ENCODE measurements at regions not wholly inside any gene's neighbourhood (a gene's known extent, or its start where the extent isn't known, plus 50 kb on each side); places are given as distances from the start of the nearest gene placed in this dataset.

- no peak for DNase-seq (ENCODE audit: low read depth in 1 of 2, low spot score in 2 of 2)
- H3K4me3 ChIP-seq: no peak overlapping the region
- no peaks in the 10 kb centered on the region for H3K4me1 ChIP-seq (replicated peaks)
- no peaks in the 10 kb centered on the region; the same call in 1 of the 2 replicates for H3K9me3 ChIP-seq (replicated peaks)
- H3K36me3 ChIP-seq: no peaks in the 10 kb centered on the region
- H3K27me3 ChIP-seq (replicated peaks): no peaks in the 10 kb centered on the region
- no peak overlapping the region for H3K27ac ChIP-seq
Measured at GRCh38 chr5:109917154-109917546, 227.4 kb downstream of the MAN2A1 start.

GRCh38 chr5:109917966-109918365 lies 228.2 kb downstream of the MAN2A1 start:
- H3K9me3 ChIP-seq (replicated peaks): no peaks in the 10 kb centered on the region; the same call in 1 of the 2 replicates
- DNase-seq (ENCODE audit: low read depth in 1 of 2, low spot score in 2 of 2): no peak
- H3K4me3 ChIP-seq: no peak overlapping the region
- H3K27me3 ChIP-seq (replicated peaks): no peaks in the 10 kb centered on the region
- H3K4me1 ChIP-seq (replicated peaks): no peaks in the 10 kb centered on the region
- no peak overlapping the region for H3K27ac ChIP-seq
- H3K36me3 ChIP-seq: no peaks in the 10 kb centered on the region

DNA sequence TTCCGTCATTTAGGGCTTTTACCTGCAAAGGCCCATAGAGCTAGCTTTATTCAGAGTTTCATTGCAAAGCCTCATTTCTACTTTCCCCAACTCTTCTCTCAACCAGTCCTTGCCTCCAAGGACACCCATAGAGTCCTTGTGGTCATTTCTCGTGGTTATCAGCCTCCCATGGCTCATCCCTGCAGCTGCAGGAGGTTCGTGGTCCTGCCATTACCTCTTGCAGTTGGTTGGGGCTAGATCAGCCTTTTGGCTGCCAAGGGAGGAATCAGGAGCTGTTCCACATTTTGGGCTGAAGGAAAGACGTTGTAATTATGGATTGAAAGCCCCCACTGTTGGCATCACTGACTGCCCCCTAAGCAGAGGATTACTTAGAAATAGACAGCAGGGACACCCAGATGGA lies 231.0 kb downstream of the MAN2A1 start:
- Histone ChIP-seq H3K36me3 (no peaks in the 10 kb centered on the region), H3K4me1 (replicated peaks) (no peaks in the 10 kb centered on the region), H3K4me3 (no peak overlapping the region), H3K27me3 (replicated peaks) (no peaks in the 10 kb centered on the region), H3K9me3 (replicated peaks) (no peaks in the 10 kb centered on the region; the same call in 1 of the 2 replicates), H3K27ac (no peak overlapping the region)
- no peak for DNase-seq (ENCODE audit: low read depth in 1 of 2, low spot score in 2 of 2)

DNA sequence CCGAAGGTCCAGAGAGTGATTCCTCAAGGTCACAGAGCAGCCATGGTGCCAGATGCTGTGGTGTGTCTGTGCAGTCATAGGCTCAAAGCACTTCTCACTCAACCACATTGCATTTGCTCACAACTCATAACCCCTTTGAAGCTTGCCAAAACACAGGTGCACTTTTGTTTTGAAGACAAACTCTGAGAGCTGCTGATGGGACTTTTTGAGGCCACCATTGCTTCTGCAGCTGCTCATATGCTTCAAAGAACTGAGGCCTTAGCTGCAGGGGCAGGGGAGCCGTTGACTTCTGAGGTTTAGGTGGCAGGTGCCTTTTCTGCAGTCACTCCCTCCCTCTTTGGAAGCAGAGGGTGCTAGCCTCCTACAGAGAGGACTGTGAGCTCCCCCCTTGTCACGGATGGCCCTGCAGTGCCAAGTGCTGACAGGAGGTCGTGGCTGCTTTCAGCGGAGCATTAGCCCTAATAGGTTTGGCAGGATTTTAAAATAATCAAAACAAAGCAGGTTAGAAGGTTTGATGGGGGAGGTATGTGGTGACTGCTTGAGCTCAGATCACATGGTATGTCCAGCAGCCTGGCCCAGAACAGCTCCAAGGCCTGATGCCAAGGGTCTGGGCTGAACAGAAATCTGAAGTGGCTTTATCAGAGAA lies 232.1 kb downstream of the MAN2A1 start:
- H3K36me3 ChIP-seq: no peaks in the 10 kb centered on the region
- no peaks in the 10 kb centered on the region for H3K4me1 ChIP-seq (replicated peaks)
- no peak overlapping the region for H3K27ac ChIP-seq
- H3K9me3 ChIP-seq (replicated peaks): no peaks in the 10 kb centered on the region; the same call in 1 of the 2 replicates
- no peaks in the 10 kb centered on the region for H3K27me3 ChIP-seq (replicated peaks)
- DNase-seq (ENCODE audit: low read depth in 1 of 2, low spot score in 2 of 2): no peak
- no peak overlapping the region for H3K4me3 ChIP-seq

DNA sequence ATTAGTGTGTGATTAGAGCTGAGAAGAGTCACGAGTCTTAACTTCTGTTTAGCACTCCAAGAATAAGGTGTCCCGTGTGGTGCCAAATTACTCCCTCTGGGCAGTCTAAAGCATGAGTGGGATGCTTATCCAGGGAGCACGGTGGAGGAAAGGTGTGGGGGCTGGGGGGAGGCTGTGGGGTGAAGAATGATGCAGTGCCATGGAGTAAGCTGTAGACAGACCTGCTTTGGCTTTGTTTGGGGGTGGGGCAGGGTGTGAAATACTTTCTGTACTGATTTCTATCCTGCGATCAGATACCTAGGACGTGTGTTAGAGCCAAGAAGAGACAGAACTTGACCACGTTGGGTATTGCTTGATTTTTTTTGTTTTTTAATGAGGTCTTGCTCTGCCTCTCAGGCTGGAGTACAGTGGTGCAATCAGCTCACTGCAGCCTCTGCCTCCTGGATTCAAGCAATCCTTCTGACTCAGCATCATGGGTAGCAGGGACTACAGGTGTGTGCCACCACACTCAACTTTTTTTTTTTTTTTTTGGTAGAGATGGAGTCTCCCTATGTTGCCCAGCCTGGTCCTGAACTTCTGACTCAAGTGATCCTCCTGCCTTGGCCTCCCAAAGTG lies 232.8 kb downstream of the MAN2A1 start:
- no peaks in the 10 kb centered on the region for H3K27me3 ChIP-seq (replicated peaks)
- no peaks in the 10 kb centered on the region for H3K4me1 ChIP-seq (replicated peaks)
- no peaks in the 10 kb centered on the region for H3K36me3 ChIP-seq
- no peak overlapping the region for H3K4me3 ChIP-seq
- DNase-seq (ENCODE audit: low read depth in 1 of 2, low spot score in 2 of 2): no peak
- H3K27ac ChIP-seq: no peak overlapping the region
- H3K9me3 ChIP-seq (replicated peaks): no peaks in the 10 kb centered on the region; the same call in 1 of the 2 replicates

GRCh38 chr5:109923205-109923604 lies 233.5 kb downstream of the MAN2A1 start:
- no peaks in the 10 kb centered on the region for H3K36me3 ChIP-seq
- H3K4me1 ChIP-seq (replicated peaks): no peaks in the 10 kb centered on the region
- H3K27me3 ChIP-seq (replicated peaks): no peaks in the 10 kb centered on the region
- no peak overlapping the region for H3K4me3 ChIP-seq
- no peak for DNase-seq (ENCODE audit: low read depth in 1 of 2, low spot score in 2 of 2)
- H3K9me3 ChIP-seq (replicated peaks): no peaks in the 10 kb centered on the region
- no peak overlapping the region for H3K27ac ChIP-seq

- no peaks in the 10 kb centered on the region for H3K36me3 ChIP-seq
- H3K27me3 ChIP-seq (replicated peaks): no peaks in the 10 kb centered on the region
- DNase-seq (ENCODE audit: low read depth in 1 of 2, low spot score in 2 of 2): no peak
- H3K9me3 ChIP-seq (replicated peaks): no peaks in the 10 kb centered on the region
- no peaks in the 10 kb centered on the region for H3K4me1 ChIP-seq (replicated peaks)
- H3K27ac ChIP-seq: no peak overlapping the region
- no peak overlapping the region for H3K4me3 ChIP-seq
Measured at GRCh38 chr5:109924237-109925107, 234.7 kb downstream of the MAN2A1 start.

GRCh38 chr5:109927639-109928038 lies 237.9 kb downstream of the MAN2A1 start:
- Histone ChIP-seq H3K4me3 (no peak overlapping the region), H3K4me1 (replicated peaks) (no peaks in the 10 kb centered on the region), H3K27me3 (replicated peaks) (no peaks in the 10 kb centered on the region), H3K27ac (no peak overlapping the region), H3K36me3 (no peaks in the 10 kb centered on the region), H3K9me3 (replicated peaks) (no peaks in the 10 kb centered on the region)
- DNase-seq (ENCODE audit: low read depth in 1 of 2, low spot score in 2 of 2): no peak

- Histone ChIP-seq H3K4me3 (no peak overlapping the region), H3K4me1 (replicated peaks) (no peaks in the 10 kb centered on the region), H3K27ac (no peak overlapping the region), H3K9me3 (replicated peaks) (no peaks in the 10 kb centered on the region), H3K27me3 (replicated peaks) (no peaks in the 10 kb centered on the region), H3K36me3 (no peaks in the 10 kb centered on the region)
- DNase-seq (ENCODE audit: low read depth in 1 of 2, low spot score in 2 of 2): no peak
Measured at GRCh38 chr5:109928046-109928445, 238.3 kb downstream of the MAN2A1 start.

GRCh38 chr5:109928811-109929210 lies 239.1 kb downstream of the MAN2A1 start:
- Histone ChIP-seq H3K27me3 (replicated peaks) (no peaks in the 10 kb centered on the region), H3K36me3 (no peaks in the 10 kb centered on the region), H3K27ac (no peak overlapping the region), H3K4me3 (no peak overlapping the region), H3K9me3 (replicated peaks) (no peaks in the 10 kb centered on the region), H3K4me1 (replicated peaks) (no peaks in the 10 kb centered on the region)
- DNase-seq (ENCODE audit: low read depth in 1 of 2, low spot score in 2 of 2): no peak

GRCh38 chr5:109929376-109929775 lies 239.6 kb downstream of the MAN2A1 start:
- Histone ChIP-seq H3K36me3 (no peaks in the 10 kb centered on the region), H3K4me1 (replicated peaks) (no peaks in the 10 kb centered on the region), H3K4me3 (no peak overlapping the region), H3K9me3 (replicated peaks) (no peaks in the 10 kb centered on the region), H3K27me3 (replicated peaks) (no peaks in the 10 kb centered on the region), H3K27ac (no peak overlapping the region)
- no peak for DNase-seq (ENCODE audit: low read depth in 1 of 2, low spot score in 2 of 2)

DNA sequence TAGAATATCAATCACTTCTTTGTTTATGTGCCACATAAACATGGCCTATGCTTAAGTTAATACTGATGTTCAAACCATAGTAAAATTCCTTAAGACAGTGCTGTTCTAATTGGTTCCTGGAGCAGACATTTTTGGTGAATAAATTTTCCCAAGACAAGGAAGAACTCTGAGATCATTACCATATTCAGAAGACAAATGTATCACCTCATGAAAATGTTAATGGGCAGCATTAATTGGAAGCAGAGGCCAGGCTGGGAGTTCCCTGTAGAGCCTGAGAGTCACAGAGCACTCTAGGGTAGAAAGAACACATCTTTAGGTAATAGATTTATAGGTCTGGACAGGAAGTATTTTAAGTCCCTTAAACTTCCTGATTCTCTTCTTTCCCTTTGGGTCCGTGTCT lies 240.2 kb downstream of the MAN2A1 start:
- Histone ChIP-seq H3K27ac (no peak overlapping the region), H3K27me3 (replicated peaks) (no peaks in the 10 kb centered on the region), H3K4me1 (replicated peaks) (no peaks in the 10 kb centered on the region), H3K4me3 (no peak overlapping the region), H3K36me3 (no peaks in the 10 kb centered on the region), H3K9me3 (replicated peaks) (no peaks in the 10 kb centered on the region)
- DNase-seq (ENCODE audit: low read depth in 1 of 2, low spot score in 2 of 2): no peak

DNA sequence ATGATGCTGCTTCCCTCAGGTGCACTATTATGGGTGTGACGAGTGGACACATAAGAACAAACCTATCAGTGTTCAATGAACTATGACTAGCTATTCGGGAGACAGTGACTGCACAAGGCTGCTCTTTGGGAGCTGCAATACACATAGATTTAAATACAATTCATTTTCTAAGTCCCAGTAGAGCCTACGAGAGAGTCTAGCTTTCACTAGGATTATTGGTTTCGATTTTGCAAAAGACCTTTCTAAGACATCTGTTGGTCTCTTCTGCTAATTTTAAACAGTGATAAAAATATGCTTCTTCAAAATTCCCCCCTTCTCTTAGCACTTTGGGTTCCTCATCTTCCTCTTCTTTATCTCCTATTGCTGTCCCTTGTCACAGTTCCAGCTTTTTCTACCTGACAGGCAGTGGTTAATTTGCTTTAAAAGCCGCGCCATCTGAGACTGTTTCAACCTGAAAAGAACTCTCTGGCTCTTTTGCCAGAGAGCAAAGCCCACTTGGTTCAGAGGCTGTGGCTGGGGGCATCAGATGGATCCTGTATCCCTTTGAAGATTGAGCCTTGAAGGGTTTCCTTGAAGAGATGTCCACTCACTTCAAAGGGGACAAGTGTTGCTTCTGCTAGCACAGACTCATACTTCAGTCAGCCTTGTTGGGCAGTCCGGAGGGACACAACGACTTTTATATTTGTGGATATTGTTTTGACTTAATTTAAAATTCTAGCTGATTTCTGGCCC lies 241.5 kb downstream of the MAN2A1 start:
- Histone ChIP-seq H3K4me3 (no peak overlapping the region), H3K27me3 (replicated peaks) (no peaks in the 10 kb centered on the region), H3K9me3 (replicated peaks) (no peaks in the 10 kb centered on the region), H3K36me3 (no peaks in the 10 kb centered on the region), H3K27ac (no peak overlapping the region), H3K4me1 (replicated peaks) (no peaks in the 10 kb centered on the region)
- no peak for DNase-seq (ENCODE audit: low read depth in 1 of 2, low spot score in 2 of 2)

Data from SJSA1 (cell line).